GM18520 (cell line): ENCODE measurements at regions not wholly inside any gene's neighbourhood (a gene's known extent, or its start where the extent isn't known, plus 50 kb on each side); places are given as distances from the start of the nearest gene placed in this dataset.

ENCODE experiments used
- ATAC-seq: cut with Tn5 transposase; IDR thresholded peaks from one replicate; pipeline ENCODE4 v1.9.1; 2021; ENCODE audit not compliant: unreplicated experiment

DNA sequence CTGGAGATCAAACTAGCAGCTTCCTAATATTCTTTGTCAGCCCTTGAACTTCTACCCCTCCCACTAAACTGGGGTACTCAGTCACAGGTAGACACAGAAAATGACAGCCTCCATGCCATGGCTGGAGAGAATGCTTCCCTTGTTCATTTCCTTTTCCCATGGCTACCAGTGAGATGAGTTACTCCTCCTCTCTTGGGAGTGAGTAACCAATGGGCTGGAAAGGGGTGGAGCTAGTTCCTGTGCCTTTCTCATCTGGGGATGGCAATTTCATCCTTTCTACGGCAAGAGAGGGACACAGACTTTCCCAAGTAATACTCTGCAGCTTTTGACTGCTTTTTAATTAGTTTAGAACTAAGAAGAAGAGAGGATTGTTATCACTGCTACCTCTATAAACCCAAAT, 1045.6 kb upstream of the WWC1 start:
- no peak for ATAC-seq

DNA sequence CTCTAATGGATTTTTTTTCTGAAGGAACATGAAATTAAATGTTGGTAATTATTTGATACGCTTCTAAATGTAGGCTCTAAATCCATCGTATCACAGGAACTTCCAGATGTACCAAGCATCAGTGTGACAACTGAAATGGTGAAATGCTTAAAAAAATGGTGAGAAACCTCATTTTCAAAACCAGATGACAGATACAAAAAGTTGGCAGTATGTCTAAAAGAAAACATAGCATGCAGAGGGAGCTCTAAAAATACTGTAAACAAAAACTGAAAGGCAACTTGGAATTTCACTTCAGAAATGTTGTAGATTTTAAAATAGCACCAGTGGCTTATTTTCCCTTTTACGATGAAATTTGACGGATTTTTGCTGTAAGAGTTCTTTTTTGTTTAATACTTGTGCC, 1043.6 kb upstream of the WWC1 start:
- ATAC-seq, result no peak

DNA sequence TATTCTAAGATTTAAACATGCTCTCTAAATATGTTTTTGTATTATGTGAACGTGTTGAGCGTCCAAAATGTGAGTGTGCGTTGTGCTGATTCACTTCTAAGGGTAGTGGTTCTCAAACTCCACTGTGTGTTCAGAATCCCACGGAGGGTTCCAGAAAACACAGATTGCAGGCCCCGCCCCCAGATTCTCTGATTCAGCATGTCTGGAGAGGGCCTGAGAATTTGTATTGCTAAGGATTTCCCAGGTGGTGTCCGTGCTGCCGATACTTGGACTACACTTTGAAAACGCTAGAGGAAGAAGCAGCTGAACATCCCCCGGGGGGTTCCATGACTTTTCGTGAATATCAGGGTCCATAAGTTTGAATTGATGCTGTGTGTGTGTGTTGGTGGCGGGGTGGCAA, 1043.2 kb upstream of the WWC1 start:
- no peak for ATAC-seq

DNA sequence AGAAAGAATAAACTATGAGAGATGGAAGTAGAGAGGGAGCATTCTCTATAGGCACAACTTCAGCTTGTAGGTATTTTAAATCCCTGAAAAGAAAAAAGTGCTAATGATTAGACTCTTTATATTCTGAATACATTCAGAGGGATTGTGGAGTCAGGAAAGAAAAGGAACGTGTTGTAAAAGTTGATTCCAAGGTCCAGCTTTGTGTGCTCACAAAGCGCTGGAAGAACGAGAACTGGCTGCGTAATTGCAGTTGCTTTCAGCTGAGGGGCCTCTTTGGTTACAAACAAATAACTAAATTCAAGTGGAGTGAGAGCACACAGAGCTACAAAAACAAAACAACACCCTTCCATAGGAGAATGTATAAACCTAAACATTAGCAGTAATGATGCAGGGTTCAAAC, 1040.4 kb upstream of the WWC1 start:
- no peak for ATAC-seq

DNA sequence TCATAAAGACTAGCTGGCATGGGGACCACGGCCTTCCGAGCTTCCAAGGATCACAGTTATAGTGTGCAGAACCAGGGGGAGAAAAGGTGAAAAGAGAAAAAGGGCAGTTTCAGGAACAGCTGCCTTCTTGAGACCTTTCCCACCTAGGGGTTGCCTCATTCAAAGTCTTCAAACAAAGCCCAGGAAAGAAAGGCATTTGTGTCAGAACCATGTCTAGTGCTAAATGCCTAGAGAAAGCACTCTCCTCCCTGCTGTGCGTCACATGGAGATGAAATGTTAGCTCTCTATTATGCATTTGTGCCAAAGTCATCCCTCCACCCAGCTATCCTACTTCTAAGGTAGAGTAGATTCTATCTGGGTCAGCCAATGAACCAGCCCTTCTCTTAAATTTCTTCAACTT, 1037.3 kb upstream of the WWC1 start:
- no peak for ATAC-seq

DNA sequence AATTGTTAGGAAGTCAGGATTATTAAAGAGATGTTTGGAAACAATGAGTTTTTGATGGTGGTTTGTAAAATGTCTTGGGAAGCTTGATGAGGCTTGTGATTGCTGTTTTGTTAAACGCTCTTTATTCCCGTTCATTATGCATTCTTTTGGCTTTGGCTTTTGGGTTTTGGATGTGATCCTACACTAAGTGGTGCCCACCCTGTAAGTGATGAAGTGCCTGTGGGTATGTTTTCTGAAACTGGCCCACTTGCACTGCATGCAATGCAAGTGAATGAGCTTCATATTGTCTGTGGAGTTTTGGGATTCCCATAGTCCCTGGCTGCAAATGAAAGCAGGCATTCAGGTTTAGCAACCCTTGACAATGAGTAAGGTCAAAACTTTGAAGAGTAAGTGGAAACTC, 1035.5 kb upstream of the WWC1 start:
- no peak for ATAC-seq

DNA sequence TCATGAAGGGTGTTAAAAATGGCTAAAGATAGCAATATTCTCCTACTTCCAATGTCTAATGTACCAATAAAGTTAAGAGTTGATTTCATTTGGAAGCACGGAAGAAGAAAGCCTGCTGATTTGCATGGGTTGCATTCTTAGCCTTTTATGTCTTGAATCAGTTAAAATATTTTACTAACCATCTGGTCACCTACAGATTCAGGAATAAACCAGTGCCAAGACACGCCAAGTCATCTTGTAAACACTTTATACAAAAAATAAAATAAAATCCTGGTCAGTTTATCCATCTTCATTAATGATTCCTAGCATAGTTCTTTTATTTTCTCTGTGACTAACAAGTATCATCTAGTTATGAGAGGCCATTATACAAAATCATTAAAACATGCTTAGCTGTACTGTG, 1031.6 kb upstream of the WWC1 start:
- ATAC-seq, result no peak

DNA sequence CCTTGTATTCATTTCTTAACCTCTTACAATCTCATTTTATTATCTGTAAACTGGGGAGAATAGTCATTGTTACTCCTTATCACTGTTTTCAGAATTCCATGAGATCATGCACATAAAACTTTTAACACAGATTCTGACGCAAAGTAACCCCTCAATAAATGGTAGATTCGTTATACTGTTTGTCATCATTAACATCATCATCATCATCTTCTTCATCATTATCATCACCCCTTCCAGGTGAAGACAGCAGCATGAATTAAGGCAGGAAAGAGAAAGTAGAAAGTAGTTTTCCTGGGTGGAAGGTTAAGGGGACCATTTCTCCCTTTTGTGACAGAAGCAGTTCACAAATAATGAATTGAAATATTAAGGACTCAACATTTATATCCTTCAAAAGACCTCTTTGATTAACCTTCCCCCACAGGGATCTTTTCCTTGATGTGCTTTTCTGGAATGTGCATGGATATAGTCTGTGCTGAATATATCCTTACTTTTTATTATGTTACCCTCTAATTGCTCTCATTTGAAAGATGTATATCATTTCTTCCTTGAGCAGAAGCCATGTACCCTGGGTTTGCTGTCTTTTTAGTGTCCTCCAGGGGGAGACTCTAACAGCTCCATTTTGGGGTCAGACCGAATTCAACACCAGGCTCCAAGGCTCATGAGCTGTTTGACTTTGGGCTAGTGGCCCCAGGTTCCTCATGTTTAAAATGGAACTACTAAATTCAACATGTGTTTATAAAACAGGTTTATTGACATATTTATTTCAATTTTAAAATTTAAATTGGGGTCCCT, 1029.9 kb upstream of the WWC1 start:
- ATAC-seq, result no peak

DNA sequence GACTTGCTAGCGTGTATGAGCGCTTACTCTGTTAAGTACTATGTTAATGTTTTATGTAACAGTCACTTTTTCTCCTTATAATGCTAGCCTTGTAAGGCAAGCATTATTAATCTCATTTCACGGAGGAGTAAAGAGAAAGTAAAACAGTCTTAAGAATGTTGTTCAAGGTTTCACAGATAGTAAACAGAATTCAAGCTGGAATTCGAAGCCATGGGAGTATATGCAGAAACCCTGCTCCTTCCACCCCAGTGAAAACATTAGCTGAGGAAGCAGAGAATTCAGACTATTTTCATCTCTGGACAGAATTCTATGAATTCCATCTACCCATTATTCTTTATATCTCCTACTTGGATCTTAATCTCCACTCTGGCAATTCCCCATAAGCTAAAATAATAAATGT, 1028.3 kb upstream of the WWC1 start:
- ATAC-seq, result no peak

DNA sequence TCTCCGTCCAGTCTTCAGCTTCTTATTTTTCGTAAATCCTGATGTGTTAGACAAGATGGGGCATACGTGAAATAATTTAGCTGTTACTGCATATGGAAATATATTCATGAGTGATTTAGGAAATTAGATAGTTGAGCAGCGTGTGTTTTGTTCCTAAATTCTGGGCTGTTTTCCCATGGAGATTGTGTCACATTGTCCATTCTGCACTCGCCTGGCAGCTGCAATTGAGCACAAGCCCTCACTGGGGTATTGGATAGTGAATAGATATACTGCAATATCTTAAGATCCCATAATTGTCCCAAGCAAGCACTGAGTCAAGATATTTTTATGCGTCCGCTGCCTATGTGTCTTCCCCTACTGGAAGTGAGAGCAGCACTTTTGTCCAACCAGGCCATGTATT, 1027.1 kb upstream of the WWC1 start:
- no peak for ATAC-seq

DNA sequence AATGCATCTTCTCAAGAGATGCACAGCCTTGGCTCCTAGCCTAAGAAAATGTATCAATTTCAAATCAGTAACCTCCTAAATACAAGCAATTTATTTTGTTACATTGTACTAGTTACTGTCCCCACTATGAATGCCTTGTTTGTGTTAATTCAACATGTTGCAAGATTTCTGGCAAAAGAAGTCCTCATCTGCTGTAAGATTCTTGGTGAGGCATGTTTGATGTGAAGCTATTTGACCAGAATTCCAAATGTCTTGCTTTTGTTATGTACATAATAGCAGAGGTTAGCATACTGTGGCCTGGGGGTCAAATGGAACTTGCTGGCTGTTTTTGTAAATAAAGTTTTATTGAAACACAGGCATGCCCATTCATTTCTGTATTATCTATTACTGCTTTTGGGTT, 1023.1 kb upstream of the WWC1 start:
- no peak for ATAC-seq

DNA sequence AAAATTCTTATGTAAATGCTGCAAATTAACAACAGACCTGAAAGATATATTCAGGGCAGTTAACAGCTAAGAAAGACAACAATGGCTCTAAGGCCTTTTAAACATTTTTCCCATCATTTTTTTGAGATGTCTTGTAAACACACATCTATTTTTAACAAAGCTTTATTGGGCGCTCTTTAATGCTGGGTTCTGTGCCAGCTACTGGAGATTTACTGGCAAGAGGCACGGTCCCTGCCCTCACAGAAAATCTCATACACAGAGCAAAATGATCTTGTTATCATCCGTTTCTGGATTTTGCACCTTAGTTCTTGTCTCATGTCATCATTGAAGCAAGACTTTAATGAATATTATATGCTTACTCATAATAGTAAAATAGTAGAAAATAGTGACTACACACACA, 1022.3 kb upstream of the WWC1 start:
- no peak for ATAC-seq

DNA sequence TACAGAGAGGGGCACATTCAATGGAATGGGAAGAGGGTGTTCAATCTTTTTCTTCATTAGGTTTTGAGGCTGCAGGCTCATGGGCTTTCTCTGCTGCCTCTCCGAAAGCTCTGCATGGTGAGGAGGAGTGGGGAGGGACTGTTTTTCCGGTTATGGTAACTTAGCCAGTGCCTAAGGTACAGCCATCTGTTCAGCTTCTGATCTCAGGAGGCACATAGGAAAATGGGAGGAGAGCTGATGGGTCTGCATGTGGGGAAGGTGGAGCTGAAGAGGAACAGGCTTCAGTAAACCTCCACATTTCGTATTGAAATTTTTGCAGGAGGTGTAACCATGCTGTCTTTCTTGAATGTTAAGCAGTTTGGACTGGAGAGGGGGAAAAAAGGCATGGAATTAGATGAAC, 1020.4 kb upstream of the WWC1 start:
- ATAC-seq, result no peak

DNA sequence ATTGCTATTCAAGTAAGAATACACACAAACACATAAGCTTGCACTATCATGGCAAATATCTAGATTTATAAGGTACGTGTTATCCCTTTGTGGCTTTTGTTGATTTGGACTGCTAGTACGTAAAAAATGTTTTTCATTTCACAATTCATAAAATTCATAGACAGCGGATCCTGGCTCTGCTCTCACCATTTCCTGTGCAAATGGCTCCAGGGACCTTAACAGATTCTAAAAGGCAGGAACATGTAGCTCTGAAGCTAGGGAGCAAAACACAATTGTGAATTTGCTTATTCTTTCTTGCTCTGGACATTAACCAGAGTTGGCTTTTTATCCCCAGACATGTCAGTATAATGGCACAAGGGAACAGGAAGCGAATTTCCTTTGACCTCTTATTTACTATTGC, 1019.9 kb upstream of the WWC1 start:
- no peak for ATAC-seq

DNA sequence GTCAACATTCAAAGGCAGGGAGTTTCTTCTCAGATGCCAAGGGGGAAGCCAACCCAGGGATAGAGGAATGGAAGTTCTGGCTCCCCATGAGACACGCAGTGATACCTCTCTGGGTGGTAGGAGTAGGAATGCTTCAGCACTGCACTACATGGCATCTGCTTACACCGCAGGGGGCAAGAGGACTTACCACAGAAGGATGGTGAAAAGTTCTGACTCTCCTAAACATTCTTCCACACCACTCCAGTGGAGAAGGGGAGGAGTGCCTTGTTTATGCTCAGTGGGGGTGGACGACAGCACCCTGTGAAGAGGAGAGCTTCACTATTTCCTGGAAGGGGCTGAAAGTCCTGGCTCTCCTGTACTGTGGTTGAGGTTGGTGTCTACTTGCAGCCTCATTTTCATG, 1011.3 kb upstream of the WWC1 start:
- no peak for ATAC-seq

DNA sequence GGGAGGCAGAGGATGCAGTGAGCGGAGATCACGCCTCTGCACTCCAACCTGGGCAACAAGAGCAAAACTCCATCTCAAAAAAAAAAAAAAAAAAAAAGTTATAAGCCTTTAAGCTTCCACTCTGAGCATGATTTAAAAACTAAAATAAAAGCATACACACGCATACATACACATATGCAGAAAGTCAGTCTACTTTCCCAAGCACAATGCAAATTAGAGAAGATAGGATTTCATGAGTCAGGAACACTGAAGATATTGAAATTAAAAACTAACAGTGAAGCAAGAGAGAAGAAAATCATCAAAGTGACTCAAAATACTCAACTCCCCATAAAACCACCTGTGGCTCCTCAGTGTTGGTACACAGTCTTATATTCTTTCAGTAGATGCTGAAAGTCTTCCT, 1009.5 kb upstream of the WWC1 start:
- ATAC-seq, result no peak

DNA sequence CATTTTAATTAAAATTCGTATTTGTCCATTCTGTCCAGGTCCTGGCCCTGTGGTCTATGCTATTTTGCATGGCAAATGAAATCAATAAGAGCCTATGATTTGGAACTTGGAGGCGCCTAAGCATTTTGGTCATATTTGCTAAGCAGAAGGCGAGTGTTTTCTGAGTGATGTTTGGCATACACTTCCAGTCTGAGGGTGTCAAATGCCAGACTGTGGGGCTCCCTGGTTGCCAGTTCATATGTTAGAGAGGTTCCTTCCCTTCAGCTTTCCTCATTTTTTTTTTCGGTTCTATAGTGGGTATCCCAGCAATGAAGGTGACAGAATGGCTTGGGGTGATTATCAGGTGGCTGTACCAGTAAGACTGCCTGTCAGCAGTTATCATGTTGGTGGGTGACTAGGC, 1007.8 kb upstream of the WWC1 start:
- ATAC-seq, result no peak

DNA sequence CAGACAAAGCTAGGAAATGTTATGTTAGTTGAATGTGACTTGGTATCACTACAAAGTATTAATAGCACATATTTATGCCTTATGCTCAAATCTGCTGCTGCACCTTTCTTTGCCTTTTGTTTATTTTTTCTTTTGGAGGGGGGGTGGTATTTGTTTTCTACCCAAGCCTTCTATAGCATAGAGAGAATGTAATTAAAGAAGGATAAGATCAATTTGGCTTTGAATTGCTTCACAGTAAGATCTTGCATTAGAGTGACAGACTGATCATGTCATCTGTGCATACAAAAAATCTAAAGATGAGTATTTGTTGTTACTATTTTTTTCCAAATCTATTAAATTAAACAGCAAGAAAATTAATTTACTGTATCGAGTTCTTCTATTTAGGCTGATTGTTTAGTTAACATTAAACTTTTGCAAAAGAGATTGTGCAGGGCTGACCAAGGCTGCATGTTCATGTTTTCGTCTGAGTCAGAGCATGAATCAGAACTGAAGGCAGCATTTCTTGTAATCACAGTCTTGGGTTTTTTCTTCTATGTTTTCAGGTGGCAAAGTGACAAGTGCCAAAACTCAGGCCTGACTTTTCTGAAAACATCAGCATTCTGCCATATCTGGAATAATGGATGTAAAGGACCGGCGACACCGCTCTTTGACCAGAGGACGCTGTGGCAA, 1007.1 kb upstream of the WWC1 start:
- no peak for ATAC-seq

DNA sequence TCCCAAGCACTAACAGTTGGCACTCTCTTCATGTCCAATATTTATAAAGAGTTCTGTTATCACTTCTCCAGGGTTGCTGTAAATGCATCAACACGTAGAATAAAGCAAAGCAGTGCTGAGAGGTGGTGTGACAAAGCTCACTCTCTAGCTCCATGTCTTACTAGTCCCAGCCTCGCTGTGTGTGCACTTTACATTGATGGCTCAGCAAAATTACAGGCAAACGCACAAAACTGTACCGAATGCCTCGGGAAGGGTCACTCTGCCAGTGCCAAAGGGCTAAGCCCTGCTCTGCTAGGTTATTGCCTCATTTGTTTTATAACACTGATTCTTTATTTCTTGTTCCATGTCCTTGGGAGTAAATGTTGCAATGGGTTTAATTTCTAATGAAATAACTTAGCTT, 1005.9 kb upstream of the WWC1 start:
- no peak for ATAC-seq

DNA sequence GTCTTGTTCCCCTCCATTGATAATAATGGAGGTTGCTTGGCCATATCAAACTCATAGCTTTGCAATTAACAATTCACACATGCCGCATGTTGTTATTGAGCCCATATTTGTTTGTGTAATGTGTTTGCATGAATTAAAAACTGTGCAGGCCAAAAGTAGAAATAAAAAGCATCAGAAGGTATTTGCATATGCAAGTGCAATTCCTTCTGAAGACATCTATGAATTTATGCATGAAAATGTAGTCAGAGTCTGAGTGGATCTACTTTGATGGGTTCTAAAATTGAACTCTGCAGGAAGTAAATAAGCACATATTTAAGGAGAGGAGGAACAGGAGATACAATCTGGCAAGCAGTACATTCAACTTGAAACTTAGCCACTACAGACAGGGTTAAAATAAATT, 1004.6 kb upstream of the WWC1 start:
- no peak for ATAC-seq

DNA sequence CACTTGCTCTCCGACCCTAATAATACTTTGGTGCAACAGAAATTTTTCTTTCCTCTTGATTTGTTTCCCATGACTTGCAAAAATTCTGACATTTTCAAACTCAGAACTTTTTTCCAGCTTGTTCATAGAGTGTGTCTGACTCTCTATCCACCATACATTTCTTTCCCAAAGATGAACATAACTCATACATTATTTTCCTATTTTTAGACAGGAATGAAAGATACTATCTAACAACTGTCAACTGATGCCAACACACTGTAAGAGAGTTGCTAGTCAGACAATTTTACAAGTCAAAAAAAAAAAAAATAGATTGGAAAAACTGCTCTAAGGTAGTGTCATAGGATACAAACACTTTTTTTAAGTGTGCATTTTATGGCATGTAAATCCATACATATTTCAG, 1001.0 kb upstream of the WWC1 start:
- no peak for ATAC-seq

DNA sequence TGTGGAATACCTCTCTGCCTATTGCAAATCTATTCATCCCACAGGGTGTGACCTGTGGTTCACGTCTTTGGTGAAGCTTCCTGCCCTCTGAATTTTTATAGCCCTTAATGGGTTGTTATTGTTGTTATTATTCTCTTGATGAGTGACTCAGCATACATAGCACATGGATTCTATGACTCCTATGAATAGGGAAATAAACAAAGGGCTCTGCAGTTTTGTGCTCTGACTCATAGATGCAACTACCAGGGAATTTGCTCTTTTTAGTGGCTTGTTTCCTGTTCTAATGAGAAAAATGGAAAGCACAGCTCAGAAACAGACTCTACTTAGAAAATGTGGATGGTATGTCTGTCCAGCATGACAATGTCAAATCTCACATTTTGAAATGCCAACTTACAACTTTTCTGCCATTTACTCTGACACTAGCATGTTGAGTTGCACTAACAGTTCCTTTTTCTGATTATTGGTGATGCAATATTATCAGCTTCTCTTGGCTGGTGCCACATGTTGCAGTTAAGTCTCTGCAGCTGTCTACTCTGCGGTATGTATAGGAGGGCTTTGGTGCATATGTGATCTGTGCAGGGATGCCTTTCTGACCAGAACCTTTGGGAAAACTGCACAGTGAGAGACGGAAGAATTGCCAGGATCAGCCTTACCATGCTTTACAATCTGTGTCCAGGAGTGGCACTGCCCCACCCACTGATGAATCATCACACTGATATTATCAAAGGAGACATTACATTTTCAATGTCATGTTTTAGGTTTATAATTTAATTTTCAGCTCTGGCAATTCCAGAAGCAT, 996.4 kb upstream of the WWC1 start:
- ATAC-seq, result no peak
